ENCODE measurements at regions not wholly inside any gene's neighbourhood (a gene's known extent, or its start where the extent isn't known, plus 50 kb on each side); places are given as distances from the start of the nearest gene placed in this dataset.

GRCh38 chr11:103844327-103845215 lies 191.9 kb upstream of the DDI1 start:
- TF ChIP-seq POLR2A (IDR thresholded peaks at IDR 0.05; ENCODE audit: low read depth, low read length) (no peak), POLR2AphosphoS5 (IDR thresholded peaks at IDR 0.05; ENCODE audit: low read depth, low read length) (no peak)

Measured in GM12892 (cell line).